NCI-H1105 (cell line): ENCODE measurements at regions not wholly inside any gene's neighbourhood (a gene's known extent, or its start where the extent isn't known, plus 50 kb on each side); places are given as distances from the start of the nearest gene placed in this dataset.

Source experiments
- DNase-seq: peaks from one replicate; lab custom pipeline; 2025; lab: John Stamatoyannopoulos, UW

DNA sequence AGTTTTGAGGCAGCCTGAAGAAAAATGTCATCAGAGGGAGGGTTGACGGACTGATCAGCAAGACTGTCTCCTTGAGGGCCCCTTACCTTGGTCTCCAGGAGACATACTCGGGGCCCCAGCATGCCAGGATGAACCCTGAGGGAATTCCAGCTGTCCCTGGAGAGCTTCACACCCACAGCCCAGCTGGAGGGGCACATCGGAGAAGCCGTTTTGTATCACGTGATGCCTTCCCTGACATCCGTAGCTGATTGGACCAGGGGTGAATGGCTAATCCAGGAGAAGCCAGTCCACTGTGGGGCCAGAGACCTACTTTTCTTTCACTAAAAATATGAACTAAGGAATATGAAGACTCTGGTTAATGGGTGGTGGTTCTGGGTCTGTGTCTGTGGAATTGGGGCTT, 86.0 kb upstream of the TP53I11 start:
- DNase-seq, result no peak

DNA sequence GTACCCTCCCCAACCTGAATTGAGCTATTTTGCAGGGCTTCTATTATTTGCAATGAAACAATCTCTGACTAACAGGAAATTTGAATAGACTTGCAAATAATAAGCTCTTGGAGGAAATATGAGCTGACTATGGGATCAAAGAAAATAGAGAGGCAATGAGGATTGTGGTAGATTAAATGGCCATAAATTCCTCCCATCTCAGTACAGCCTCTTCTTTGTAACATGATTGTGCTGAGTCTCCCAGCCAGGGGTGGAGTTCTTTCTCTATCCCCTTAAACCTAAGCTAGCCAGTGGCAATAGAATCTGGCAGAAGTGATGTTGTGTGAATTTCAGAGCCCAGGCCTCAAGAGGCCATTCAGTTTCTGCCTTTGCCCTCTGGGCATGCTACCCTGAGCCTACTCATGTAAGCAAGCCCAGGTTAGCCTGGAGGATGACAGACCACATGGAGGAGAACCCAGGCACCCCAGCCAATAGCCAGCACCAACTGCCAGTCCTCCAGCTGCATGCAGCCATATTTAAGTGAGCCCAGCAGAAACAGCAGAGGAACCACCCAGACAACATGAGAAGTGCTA, 86.8 kb upstream of the TP53I11 start:
- DNase-seq, result no peak

DNA sequence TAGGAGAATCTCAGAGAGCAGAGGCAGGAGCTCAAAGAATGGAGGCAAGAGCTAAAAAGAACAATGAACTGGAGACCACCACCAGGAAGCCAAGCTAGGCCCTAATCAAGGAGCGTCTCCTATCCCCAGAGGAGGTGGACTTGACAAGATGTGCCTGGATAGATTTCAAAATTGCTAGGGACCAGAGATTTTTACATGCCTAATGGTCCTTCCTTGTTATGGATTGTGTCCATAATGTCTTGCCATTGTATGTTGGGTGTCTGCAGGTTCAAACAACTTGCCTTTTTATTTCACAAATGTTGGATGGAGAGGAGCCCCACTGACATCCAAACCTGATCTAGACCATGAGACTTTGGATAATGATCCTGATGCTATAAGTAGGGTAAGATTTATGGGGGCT, 88.2 kb upstream of the TP53I11 start:
- no peak for DNase-seq

DNA sequence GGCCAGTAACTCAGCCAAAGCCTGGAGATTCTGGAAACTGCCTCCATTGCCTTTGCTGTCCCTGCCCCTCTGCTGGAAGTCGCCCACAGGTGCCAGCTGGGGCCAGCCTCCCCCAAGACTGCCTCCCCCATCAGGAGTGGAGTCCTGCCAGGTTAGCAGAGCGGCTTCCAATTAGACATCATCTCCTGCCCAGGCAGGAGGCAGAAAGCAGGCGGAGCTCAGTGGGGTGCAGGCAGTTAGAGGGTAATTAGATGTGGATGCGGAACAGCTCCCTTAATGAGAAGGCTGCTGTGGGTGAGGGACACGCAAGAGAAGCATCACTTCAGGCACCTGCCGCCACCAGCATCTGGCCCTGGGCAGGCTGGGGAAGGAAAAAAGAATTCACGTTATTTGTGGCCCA, 90.9 kb upstream of the TP53I11 start:
- DNase-seq, result peak; percentile 88

DNA sequence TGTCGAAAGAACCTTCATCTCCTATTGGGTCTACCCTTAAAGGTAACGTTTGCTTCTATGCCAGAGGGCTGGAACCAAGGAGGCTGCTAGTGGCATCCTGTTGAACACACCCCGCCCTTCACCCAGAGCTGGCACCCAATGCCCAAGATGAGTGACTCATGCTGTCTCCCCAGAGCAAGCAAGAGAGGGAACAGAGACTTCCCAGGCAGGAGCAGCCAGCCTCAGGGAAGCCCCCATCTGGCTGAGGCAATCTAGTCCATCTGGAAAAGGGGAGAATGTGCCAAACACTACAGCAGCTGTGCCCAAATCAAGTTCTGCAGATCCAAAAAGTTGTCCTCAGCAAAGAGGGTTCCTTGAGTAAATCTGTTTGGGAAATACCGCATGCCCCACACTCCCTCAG, 91.9 kb upstream of the TP53I11 start:
- DNase-seq, result no peak

DNA sequence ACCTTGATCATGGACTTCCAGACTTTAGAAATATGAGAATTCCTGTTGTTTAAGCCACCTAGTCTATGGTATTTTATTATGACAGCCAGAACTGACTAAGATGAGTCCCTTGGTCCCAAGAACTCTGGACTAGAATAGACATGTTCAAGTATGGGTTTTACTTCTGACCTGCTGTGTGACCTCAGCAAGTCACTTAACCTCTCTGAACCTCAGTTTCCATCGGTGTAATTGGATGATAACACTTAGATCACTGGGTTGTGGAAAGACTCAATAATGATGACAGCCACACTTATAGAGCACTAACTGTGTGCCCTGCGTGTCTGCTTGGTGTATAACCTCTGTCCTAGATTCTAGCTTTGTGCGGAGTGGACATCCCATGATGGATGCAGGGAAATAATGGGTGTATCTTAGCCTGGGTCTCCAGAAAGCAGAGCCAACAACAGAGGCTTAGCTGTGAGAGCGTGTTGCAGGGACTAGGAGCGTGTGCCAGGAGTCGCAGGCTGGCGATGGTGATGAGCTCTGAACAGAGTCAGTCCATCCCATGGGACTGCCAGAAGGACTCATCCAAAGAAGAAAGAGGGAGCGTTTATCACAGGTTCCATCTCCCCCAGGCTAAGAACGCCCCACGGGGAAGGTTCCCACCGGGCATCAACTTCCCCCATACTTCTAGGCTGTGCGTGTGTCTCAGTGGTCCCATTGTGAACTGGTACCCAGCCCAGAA, 93.2 kb upstream of the TP53I11 start:
- DNase-seq, result no peak

DNA sequence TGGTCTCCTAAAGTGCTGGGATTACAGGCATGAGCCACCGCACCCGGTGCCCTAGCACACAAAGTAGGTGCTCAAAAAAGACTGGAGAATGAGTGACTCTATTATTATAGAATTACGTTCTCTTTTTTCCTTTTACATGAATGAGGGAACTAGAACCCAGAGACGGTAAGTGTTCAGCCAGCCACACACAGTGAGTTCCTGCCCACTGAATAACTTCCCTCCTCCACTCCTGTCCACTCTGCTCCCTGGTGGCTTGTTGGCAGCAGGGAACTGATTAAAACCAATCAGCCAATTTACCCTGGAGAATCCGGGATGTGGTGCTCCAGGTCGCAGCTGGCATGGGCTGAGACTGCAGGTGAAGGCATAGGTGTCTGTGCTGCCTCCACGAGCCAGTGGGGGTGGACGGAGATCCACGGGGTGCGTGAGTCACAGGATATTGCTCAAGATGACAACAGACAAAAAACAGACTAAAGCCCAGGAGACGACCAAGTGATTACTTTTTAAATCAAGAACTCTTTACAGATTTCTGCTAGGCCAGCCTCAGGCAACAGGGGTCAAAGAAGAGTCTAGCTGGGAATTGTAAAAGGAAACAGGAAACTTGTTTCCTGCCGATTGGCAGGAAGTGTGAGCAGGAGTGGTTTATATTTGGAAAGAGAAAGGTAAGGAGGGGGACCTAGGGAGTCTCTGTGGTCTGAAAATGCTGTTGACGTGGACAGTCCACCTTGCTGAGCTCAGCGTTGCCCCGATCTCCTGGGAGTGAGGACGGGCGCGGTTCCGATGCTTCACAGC, 95.2 kb upstream of the TP53I11 start:
- no peak for DNase-seq

DNA sequence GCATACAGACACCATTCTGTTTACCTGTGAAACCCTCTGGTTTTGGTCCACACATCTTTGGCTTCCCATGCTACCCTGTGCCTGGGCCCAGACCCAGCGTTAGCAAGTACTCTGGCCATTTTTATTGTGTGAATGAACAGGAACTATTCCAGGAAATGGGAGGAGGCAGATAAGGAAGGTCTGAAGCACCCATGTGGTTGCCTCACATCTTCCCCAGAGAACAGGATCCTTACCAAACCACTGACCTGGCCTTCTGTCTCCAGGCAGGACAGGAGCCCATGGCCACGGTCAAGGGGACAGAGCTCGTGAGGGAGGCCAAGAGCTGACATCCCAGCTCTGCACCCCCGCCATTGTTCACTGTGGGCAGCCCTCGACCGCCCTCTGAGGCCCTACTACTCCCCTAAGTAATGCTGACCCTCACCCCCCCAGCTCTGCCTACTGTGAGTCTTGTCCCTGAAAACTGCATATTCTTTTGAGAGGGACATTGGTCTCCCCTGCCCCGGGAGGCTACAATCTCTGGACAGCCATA, 97.7 kb upstream of the TP53I11 start:
- DNase-seq, result no peak

DNA sequence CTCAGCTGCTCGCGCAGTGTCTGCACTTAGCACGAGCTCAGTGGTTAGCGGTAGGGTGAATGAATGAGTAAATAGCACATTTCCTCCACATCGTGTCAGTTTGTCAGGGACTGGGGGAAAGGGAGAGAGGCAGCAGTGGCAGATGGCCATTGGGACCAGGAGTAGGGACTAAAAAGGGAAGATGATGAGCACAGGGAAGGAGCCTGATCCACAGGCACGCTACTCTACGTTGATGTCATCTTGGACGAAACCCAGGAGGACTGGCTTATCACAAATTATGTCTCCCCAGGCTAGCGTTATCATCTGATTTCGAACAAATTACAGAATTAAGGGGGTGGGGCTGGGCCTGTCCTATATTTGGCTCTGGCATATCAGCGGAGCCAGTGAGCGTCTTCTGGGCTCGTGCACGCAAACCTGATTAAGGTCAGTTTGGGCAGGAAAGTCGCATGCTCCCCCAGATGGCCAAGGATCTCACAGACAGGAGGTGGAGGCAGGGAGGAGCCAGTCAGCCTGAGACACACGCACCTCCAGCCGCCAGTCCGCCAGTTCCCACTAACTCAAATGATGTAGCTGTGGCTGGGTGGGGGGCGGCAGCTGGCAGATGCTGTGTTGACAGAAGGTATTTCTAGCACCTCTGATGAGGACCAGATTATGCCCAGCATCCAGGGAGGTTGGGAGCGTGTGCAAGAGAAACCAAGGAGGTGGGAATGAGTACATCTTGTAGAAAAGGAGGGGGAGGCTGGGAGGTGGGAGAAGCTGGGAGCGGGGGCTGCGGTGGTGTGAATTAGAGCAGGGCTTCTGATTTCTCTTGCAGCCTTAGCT, 97.4 kb upstream of the PRDM11 start:
- DNase-seq, result no peak

DNA sequence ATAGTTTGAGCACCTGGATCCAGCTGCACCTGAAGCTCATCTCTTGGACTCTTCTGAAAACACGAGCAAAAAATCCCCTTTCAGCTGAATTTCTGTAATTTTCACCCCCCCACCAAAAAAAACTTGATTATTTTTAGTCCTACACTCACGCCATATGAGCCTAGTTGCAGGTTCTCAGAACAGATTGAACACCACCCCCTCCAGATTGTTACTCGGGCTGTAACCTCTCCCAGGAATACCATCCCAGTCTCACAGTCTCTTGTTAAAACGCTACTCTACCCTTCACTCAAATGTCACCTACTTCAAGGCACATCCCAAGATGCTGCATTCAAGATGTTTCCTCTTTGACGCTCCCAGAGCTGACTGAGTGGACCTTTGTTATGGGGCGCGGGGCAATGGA, 96.3 kb upstream of the PRDM11 start:
- no peak for DNase-seq

DNA sequence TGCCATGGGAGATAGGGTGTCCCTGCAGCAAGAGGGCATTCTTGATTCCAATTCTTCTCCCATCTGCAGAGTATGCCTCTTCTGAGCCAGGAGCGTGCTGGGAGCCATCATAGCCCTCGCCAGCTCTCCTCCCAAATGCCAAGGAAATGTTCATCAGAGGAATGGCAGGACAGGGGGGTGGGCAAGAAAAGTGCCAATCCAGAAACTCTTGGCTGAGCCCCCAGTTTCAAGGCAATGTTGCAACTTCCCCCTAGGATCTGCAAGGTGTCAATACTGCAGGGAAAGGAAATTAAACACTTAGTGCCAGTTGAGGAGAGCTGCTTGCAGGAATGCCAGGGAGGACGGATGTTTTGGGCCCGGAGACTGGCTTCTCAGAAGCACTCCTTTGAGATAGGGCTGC, 94.8 kb upstream of the PRDM11 start:
- DNase-seq, result no peak

DNA sequence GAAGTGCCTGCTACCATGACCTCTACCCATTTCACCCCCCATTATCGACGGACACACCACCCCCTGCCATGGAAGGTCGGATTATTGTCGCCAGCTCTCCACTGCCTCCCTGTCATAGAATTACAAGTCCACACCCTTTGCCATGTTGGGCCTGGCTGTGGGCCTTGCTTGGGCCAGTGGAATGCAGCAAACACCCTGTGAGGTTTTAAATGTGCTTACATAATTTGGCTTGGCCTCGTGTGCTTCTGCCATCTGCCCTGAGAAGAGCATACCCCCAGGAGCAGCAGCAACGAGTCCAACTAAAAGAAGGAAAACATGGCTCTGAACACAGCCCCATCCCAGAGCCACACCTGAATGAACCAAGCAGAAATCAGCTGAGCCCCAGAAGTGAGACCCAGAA, 94.1 kb upstream of the PRDM11 start:
- DNase-seq, result no peak

DNA sequence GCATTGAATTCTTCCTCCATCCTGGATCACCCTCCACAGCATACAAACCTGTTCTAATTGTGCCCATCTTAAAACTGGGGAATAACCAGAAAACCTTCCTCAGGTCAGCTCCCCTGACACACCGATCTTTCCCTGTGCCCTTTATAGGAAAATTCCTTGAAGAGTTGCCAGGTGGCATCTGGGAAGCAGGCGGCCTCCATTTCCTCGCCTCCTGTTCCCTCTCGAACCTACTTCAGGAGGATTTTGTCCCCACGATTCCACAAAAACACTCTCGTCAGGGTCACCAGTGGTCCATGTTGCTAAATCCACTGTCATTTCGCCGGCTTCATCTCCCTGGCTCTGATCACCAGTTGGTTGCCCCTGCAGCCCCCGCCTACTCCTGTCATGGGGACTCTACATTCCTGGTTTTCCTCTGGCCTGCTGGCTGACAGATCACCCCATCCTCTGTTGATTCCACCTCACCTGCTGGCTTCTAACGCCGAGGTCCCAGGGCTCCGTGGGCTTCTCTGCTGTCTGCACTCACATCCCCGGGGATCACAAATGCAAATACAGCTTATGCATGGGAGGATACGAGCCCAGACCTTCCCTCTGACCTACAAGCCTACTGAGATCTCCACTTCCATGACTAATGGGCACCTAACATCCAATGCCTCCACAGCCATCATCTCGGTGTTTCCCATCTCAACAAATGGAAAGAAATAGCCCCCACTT, 92.5 kb upstream of the PRDM11 start:
- DNase-seq, result no peak

DNA sequence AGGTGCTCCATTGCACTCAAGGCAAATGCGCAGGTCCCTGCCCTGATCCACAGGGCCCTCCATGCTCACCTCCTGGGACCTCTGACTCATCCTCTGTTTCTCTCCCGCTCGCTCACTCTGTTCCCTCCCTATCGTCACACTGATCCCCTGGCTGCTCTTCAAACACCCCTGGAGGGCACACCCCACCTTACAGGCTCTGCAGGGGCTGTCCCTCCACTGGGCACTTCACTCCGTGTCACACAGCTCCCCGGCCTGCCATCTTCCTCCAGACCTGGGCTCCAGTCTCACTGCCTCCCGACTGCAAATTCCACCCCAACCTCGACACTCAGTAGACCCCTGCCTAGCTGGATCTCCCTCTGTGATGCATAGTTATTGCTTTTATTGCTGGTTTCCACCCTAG, 91.5 kb upstream of the PRDM11 start:
- no peak for DNase-seq

DNA sequence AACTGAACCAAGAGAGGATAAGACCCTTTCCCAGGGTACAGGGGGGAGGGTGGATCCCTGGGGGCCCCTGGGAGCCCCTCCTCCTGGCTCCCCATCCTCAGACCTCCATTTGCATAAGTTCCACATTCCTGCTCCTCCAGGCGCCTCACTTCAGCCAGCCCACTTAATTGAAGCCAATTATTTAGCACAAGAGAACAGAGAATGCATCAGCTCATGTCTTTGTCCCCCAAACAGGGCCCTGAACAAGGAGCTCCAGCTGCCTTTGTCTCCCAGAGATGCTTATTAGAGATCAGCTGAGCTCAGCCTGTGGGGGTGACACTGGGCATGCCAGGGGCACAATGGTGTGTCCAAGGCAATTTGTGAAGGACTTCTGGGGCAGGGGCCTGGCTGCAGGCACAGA, 89.9 kb upstream of the PRDM11 start:
- no peak for DNase-seq

DNA sequence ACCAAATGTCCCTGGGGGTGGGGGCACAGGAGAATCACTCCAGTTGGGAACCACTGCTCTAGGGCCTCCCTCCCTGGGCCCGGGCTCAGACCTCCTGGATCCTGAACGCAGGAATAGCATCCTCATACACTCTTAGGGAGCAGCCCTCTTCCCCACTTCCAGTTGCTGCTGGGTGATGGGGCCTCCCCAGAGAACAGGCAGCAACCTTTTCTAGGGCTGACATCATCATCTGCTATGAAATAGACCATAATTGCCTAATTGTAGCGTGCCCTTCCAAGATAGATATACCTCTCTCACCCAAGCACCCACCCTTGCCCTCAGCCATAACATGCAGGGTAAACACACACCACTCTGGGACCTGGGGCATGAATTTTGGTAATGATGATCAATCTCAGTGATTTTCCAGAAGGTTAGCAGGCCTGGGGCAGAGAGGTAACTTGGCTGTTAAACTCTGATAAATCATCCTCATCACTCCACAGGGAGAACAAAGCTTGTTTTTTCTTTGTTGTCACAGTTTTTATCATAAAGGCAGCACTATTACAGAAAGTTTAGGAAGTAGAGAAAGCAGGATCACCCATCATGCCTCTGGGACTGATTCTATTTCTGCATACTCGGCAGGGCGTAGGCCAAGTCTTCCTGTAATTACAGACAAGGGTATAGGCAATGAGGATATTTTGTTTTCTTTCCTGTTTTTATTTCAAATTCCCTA, 88.3 kb upstream of the PRDM11 start:
- DNase-seq, result no peak

DNA sequence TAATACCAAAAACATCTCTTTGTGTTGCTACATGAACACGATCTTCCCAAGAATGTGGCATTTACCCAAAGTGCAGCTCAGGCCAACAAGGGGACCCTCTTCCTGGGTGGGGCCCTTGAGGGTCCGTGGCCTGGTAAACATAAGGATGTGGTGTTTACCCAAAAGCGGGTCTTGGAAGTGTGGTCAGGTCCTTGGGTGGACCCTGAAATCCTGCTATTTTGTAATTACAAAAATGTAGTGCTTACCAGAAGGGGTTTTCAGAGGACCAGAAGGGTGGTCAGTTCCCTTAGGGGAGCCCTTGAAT, 87.8 kb upstream of the PRDM11 start:
- no peak for DNase-seq

DNA sequence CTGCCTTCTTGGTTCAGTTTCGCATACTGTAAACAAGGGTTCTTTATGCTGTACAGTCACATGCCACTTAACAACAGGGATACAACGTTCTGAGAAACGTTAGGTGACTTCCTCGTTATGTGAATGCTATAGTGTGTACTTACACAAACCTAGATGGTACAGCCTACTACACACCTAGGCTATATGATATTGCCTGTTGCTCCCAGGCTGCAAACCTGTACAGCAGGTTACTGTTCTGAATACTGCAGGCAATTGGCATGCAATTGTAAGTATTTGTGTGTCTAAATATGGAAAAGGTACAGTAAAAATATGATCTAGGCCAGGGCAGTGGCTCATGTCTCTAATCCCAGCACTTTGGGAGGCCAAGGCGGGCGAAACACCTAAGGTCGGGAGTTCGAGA, 85.7 kb upstream of the PRDM11 start:
- DNase-seq, result no peak

DNA sequence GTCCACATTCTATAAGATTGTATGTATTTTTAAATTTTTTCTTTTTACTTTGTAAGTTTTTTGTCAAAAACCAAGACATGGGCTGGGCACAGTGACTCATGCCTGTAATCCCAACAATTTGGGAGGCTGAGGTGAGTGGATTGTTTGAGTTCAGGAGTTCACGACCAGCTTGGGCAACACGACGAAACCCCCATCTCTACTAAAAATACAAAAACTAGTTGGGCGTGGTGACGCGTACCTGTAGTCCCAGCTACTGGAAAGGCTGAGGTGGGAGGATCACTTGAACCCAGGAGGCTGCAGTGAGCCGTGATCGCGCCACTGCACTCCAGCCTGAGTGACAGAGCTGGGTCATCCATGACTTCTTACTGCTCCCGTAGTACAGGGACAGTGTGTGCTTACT, 84.8 kb upstream of the PRDM11 start:
- no peak for DNase-seq

DNA sequence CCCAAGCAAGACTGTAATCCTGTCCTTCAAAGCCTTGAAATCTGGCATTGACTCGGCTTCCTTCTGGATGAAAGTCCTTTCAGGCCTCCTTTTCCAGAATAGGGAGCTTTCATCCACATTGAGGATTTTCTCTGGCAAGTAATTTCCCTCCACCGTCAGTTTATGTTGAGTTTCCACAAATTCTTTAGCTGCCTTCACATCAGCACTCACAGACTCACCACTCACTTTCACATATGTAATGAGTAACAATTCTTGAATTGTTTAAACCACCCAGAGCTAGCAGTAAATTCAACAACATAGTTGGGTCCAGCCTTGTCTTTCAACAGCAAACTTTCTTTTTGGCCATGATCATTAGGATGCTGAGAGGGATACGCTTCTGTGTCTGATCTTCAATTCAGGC, 84.3 kb upstream of the PRDM11 start:
- no peak for DNase-seq

DNA sequence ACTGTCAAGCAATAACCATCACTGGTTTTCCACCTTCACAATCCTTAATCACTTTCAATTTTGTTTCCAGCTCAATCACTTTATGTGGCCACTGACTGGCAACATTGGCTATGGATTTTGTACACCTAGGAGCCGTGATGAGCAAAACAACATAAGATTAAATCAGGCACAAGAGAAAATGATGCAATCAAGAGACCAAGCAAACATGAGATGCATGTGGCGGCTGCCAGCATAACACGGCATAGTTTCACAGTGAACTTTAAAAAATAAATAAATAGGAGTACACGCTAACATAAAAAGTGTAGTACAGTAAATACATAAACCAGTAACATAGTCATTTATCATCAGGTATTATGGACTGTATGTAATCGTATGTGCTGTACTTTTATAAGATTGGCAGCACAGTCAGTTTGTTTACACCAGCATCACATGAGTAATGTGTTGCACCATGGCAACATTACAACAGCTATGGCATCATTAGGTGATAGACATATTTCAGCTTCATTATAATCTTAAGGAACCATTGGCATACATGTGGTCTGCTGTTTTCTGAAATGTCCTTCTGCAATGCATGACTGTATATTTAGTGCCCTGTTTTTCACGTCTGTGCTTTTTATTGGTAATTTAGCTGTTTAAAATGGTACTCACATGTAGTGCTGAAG, 83.3 kb upstream of the PRDM11 start:
- no peak for DNase-seq
